Stimulated activated naive CD4-positive, alpha-beta T cell treated with Interleukin-2 at 50 U/mL for 16 hours (primary cell): ENCODE measurements at regions not wholly inside any gene's neighbourhood (a gene's known extent, or its start where the extent isn't known, plus 50 kb on each side); places are given as distances from the start of the nearest gene placed in this dataset.
"Not testable (repeated sequence)": the region's sequence is repeated elsewhere in the genome, so short reads cannot be mapped to it uniquely, and the experiment has no call there.

Experiments
- DNase-seq: peaks from one replicate; lab custom pipeline; 2025; lab: John Stamatoyannopoulos, UW

- no peak for DNase-seq
Measured at GRCh38 chr5:112573441-112573840, 154.4 kb upstream of the EPB41L4A start.

DNA sequence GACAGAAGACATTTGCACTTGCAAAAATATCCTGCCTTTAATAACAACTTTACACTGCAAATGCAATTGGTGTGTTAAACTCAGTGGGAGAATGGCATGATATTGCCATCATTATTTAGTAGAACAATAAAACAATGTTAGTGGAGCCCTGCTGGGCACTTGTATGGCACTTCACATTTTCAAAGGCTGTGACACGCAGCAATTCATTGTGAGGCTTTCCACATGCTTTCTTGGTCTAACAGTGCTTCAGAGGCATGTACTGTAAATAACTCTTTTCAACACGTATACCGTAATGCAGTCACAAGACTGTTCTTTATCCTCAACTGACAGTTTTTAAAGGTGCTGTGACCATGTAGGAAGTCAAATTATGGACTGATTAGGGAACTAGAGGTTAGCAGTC, 155.5 kb upstream of the EPB41L4A start:
- DNase-seq, result no peak

DNA sequence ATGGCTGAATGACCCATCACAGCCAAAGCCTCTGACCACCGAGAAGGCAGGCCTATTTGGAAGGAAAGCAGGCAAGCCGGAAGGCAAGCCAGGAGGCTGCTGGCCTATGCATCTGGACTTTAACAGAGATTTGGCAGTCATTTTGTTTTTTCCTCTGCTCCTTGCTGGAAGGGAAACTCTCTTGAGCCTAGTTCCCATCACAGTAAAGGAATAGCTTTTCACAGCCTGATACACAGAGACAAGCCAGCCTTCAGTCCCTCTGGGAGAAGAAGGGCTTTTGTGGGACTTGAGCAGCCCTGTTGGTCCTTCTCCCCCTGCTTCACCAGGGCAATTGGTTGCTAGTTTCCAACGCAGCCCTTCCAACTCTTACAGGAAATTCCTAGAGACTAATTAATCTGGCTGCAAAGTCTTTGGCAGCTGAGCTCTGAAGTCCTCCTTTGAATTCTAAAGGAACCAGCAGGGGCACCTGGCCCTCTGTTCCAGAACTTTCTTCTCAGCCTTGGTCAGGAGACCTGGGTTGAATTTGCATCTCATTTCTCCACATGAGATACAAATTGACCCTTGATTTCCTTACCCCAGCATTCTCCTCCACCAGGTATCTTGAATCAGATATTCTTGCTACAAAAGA, 157.3 kb upstream of the EPB41L4A start:
- no peak for DNase-seq

- DNase-seq, result no peak
Measured at GRCh38 chr5:112579599-112580170, 158.0 kb upstream of the APC start.

DNA sequence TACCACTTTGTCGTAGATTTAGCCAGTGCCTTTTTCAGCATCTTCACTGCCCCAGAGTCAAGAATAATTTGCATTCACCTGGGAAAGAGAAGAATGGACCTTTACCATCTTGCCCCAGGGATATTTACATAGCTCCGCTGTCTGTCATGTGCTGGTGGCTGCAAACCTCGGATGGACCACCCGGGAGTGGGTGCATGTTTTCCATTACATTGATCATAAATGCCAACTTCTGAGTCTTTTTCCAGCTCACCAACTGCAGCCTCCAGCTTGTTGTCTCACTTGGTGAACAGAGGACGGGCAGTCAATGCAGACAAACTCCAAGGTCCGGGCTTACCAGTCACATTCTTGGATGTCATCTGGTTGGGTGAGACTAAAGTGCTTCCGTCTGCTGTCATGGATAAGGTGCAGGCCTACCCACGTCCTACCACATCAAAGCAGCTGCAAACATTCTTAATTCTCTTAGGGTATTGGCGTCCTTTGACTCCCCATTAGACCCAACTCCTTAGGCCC, 155.8 kb upstream of the APC start:
- DNase-seq, result no peak

- DNase-seq, result no peak
Measured at GRCh38 chr5:112583166-112583565, 154.5 kb upstream of the APC start.

GRCh38 chr5:112584781-112585180, 152.9 kb upstream of the APC start:
- no peak for DNase-seq

DNA sequence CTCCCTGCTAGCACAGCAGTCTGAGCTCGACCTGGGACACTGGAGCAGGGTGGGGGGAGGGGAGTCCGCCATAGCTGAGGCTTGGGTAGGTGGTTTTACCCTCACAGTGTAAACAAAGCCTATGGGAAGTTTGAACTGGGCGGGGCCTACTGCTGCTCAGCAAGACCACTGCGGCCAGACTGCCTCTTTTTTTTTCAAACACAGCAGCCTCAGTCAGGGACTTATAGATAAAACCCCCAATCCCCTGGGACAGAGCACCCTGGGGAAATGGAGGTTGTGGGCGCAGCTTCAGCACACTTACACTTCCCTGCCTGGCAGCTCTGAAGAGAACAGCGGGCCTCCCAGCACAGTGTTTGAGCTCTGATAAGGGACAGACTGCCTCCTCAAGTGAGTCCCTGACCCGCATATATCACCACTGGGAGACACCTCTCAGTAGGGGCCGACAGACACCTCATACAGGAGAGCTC, 151.1 kb upstream of the APC start:
- DNase-seq, result no peak

DNA sequence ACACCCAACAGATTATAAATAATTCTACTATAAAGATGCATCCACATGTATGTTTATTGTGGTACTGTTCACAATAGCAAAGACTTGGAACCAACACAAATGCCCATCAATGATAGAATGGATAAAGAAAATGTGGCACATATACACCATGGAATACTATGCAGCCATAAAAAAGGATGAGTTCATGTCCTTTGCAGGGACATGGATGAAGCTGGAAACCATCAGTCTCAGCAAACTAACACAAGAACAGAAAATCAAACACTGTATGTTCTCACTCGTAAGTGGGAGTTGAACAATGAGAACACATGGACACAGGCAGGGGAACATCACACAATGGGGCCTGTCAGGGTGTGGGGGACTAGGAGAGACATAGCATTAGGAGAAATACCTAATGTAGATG, 146.8 kb upstream of the APC start:
- DNase-seq, result not testable (repeated sequence)

DNA sequence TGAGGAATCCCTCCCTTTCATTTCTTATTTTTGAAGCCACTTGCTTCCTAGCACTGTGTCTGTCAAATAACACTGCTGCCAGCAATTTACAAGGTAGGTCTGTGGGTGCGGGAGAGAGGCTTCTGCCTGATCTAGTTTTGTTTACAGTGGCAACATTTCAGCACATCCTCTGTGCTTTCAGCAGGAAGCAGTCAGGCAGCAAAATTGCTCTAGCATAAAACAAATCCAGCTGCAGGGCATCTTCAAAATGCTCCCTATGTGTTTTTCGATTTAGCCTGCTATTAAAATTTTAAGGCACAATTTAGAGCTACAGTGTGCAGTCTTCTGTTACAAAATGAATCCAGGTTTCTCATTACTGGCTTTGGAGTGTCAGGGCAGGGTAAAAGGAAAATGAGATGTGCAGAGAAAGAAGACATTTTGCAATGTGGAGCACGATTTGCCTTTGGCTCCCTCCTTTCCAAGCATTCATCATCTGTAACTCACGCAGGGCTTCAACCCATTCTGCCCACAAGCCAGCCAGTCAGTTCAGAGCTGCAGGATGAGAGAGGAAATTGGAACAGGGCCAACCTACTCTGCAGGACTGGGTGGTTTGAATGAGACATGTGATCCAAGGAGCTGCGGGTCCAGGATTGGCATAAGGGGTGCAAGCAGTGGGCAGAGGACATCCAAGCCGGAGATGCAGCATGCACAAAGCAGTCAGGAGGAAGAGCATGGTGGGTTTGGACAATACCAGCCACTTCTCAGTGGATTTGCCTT, 143.4 kb upstream of the APC start:
- DNase-seq, result no peak

GRCh38 chr5:112594941-112595340, 142.7 kb upstream of the APC start:
- no peak for DNase-seq

- DNase-seq, result no peak
Measured at GRCh38 chr5:112597831-112598230, 139.9 kb upstream of the APC start.

DNA sequence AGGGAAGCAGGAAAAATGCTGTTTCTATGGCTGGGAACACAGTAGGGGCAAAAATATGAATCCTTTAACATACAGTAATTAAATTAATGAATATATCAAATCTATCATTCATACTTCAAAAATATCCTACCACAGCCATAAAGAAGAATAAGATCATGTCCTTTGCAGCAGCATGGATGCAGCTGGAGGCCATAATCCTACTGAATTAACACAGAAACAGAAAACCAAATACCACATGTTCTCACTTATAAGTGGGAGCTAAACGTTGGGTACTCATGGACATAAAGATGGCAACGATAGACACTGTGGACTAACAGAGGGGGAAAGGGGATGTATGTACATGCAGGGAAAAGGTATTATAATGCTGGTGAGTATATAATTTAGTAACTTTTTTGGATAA, 137.2 kb upstream of the APC start:
- not testable (repeated sequence) for DNase-seq

DNA sequence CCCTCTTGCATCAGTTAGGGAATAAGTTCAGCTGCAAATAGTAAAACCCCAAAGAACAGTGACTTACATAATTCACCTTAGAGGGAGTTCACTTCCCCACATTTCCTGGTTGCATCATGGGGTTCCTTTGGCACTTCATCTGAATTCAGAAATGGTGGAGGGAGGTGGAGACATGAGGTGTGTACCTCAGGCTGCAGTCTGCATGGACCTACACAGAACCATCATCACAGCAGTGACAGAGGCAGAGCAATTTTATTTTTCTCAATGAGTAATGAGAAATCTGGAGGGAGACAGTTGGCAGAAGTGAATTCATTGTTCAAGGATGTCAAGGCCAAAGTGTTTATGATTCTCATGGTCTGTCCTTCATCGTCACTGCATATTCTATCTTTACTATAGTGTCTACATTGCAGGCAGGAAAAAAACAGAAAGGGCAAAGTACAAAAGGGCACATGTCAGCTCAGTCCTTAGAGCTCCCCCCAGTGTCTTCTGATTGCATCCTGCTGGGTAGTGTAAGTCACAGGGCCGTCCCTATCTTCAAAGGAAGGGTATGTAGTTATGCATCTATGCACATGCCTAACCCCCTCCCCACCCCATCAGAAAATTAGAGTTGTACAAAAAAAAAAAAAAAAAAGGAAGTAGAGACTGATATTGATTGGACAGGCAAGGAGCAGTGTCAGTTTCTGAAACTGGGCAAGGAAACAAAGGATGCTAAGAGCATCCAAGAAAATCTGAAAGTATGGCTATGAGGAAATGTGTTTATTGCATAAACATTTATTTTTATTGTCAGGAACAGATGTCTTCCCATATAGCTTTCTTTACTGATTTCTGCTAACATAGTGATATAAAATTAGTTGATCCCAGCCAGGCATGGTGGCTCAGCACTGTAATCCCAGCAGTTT, 132.7 kb upstream of the APC start:
- DNase-seq, result no peak

DNA sequence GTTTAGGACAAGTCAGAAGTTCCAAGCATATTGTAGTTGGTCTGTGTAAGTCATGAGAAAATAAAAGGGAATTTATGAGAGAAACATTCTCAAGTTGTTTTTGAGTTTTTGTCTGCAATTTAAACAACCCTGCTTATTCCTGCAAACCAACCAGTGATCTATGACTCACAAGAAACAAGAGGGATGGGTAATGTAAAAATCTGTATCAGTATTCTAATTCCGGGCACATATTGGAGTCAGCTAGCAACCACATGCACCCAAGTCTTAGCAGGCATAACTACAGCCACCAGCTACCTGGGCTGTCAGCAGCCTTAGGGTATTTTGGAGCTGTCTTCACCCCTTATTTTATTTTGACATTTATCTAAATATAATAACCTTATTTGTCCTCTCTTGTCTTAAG, 128.7 kb upstream of the APC start:
- no peak for DNase-seq

DNA sequence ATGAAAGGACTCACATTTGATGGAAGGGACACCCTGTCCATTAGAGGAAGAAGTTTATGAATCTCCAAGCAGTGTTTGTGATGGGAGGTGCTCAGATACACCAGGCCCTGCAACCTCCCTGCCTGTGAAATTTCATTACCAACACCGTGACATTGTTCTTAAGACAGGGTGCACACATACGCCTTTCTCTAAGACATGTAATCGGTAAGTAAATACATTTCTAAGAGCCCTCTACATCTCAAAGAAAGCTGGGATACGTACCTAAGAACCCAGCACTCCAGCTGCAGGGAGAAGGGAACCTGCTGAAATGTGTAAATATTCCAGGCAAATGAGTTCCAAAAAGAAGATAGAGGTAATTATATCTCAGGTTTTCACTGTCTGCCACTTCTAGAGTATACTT, 125.0 kb upstream of the APC start:
- DNase-seq, result no peak

GRCh38 chr5:112614285-112614684, 123.4 kb upstream of the APC start:
- DNase-seq, result no peak

GRCh38 chr5:112614986-112615385, 122.7 kb upstream of the APC start:
- DNase-seq, result no peak

DNA sequence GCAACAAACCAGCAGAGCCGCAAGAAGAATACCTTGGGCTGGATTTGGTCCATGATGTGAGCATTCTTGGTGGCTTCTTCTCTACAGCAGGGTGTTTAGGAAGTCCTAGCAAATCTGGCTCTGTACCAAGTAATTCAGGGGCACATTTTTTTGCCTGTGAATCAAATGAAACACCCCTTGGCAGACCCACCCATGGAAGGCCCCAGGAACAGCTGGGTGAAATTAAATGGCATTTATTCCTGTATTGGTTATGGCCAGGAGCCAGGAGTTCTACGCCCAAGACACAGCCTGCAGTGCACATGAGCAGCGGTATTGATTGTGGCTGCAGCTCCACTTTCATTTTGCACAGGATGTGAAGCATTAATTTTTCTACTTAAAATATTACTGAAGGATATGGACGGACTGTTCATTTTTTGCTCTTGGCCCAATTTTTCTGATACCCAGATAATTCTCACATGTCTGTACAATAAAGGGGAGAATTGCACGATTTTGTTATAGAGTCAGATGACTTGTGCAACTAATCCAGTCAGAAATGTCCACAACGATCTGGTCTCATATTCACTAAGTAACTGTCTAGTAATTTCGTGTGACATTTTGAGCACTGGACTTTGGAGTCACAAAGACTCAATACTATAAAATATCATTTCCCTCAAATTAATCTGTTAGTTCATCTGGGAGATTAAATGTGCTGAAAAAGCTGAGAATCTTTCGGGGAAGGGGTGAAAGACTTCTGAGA, 120.7 kb upstream of the APC start:
- no peak for DNase-seq

- DNase-seq, result no peak
Measured at GRCh38 chr5:112625246-112625645, 112.4 kb upstream of the APC start.

GRCh38 chr5:112625689-112626438, 111.8 kb upstream of the APC start:
- no peak for DNase-seq
